PC-3 (cell line): ENCODE measurements at regions not wholly inside any gene's neighbourhood (a gene's known extent, or its start where the extent isn't known, plus 50 kb on each side); places are given as distances from the start of the nearest gene placed in this dataset.

ENCODE experiments used
- ATAC-seq: fragments of 200-7000 bp; cut with Tn5 transposase; 2 replicates; pipeline ENCODE4 v1.9.1; 2020; ENCODE audit warnings: mild to moderate bottlenecking, moderate library complexity
- BruUV-seq: library from RNA; stranded (reverse); fragments of 400-500 nt; replicated peaks from 2 replicates; lab custom pipeline; 2021; lab: Mats Ljungman, UMichigan
- CTCF ChIA-PET: fragments of 300-600 bp; sonication (Branson Sonifier 250); formaldehyde crosslinking; loops from one replicate; lab custom pipeline; 2022; ENCODE audit warnings: antibody characterized with exemption; lab: Charles Lee
- POLR2A ChIA-PET: fragments of 300-600 bp; sonication (Branson Sonifier 250); formaldehyde crosslinking; loops from one replicate; lab custom pipeline; 2022; ENCODE audit warnings: antibody characterized with exemption; ENCODE audit not compliant: unreplicated experiment; lab: Charles Lee
- DNase-seq: peaks from one replicate; pipeline ENCODE4 v3.0.0-alpha.2; 2015
- H2AFZ ChIP-seq: fragments of 300-600 bp; sonication (generic); 2 replicates; pipeline ENCODE4 v1.6.0; 2016; ENCODE audit warnings: antibody characterized with exemption, low read length
- H3F3A ChIP-seq: fragments of 300-600 bp; sonication (generic); one replicate; pipeline ENCODE4 v1.6.0; 2017; ENCODE audit warnings: antibody characterized with exemption, low read length, control low read depth, mild to moderate bottlenecking; ENCODE audit not compliant: unreplicated experiment
- H3K27ac ChIP-seq: fragments of 300-600 bp; sonication (generic); 2 replicates; pipeline ENCODE4 v1.5.1; 2016; ENCODE audit warnings: mild to moderate bottlenecking, low read length
- H3K27me3 ChIP-seq: fragments of 300-600 bp; sonication (generic); 2 replicates; pipeline ENCODE4 v1.6.1; 2016; ENCODE audit warnings: low read length, mixed read lengths
- H3K36me3 ChIP-seq: fragments of 300-600 bp; sonication (generic); 2 replicates; pipeline ENCODE4 v1.6.1; 2016; ENCODE audit warnings: low read depth, mixed run types, low read length, mixed read lengths
- H3K4me1 ChIP-seq: fragments of 300-600 bp; sonication (generic); 2 replicates; pipeline ENCODE4 v1.5.1; 2016; ENCODE audit warnings: low read length; ENCODE audit not compliant: insufficient read depth
- H3K4me2 ChIP-seq: fragments of 300-600 bp; sonication (generic); 2 replicates; pipeline ENCODE4 v1.6.0; 2016; ENCODE audit warnings: low read length
- H3K4me3 ChIP-seq: fragments of 300-600 bp; sonication (generic); 2 replicates; pipeline ENCODE4 v1.5.1; 2016; ENCODE audit warnings: mild to moderate bottlenecking, low read length, mixed read lengths
- H3K79me2 ChIP-seq: fragments of 300-600 bp; sonication (generic); 2 replicates; pipeline ENCODE4 v1.6.1; 2017; ENCODE audit warnings: low read length, mixed read lengths
- H3K9ac ChIP-seq: fragments of 300-600 bp; sonication (generic); 2 replicates; pipeline ENCODE4 v1.6.0; 2016; ENCODE audit warnings: mild to moderate bottlenecking, low read length
- H3K9me2 ChIP-seq: fragments of 300-600 bp; sonication (generic); replicated peaks from 2 replicates; pipeline ENCODE4 v1.6.1; 2016; ENCODE audit warnings: mixed run types, low read length, mixed read lengths
- H3K9me3 ChIP-seq: fragments of 300-600 bp; sonication (generic); 2 replicates; pipeline ENCODE4 v1.6.1; 2016; ENCODE audit warnings: low read length, mixed read lengths
- H4K20me1 ChIP-seq: fragments of 300-600 bp; sonication (generic); 2 replicates; pipeline ENCODE4 v1.6.1; 2016; ENCODE audit warnings: low read length, mixed read lengths
- CTCF ChIP-seq: fragments of 300-600 bp; sonication (generic); conservative IDR thresholded peaks from 2 replicates; pipeline ENCODE4 v1.5.1; 2017; ENCODE audit warnings: antibody characterized with exemption, low read depth, mild to moderate bottlenecking, low read length
- EZH2 ChIP-seq: fragments of 300-600 bp; sonication (generic); IDR thresholded peaks from one replicate; pipeline ENCODE4 v1.6.1; 2017; ENCODE audit warnings: antibody characterized with exemption, mild to moderate bottlenecking, low read length; ENCODE audit not compliant: unreplicated experiment
- EZH2phosphoT487 ChIP-seq: fragments of 300-600 bp; sonication (generic); IDR thresholded peaks from 2 replicates; pipeline ENCODE4 v1.6.1; 2018; ENCODE audit warnings: mild to moderate bottlenecking, antibody characterized with exemption, low read length, borderline replicate concordance
- intact Hi-C: fragments of 100-400 bp; cut with micrococcal nuclease; formaldehyde crosslinking; loops from 2 replicates; pipeline ENCODE4 v1.9.0; 2023

DNA sequence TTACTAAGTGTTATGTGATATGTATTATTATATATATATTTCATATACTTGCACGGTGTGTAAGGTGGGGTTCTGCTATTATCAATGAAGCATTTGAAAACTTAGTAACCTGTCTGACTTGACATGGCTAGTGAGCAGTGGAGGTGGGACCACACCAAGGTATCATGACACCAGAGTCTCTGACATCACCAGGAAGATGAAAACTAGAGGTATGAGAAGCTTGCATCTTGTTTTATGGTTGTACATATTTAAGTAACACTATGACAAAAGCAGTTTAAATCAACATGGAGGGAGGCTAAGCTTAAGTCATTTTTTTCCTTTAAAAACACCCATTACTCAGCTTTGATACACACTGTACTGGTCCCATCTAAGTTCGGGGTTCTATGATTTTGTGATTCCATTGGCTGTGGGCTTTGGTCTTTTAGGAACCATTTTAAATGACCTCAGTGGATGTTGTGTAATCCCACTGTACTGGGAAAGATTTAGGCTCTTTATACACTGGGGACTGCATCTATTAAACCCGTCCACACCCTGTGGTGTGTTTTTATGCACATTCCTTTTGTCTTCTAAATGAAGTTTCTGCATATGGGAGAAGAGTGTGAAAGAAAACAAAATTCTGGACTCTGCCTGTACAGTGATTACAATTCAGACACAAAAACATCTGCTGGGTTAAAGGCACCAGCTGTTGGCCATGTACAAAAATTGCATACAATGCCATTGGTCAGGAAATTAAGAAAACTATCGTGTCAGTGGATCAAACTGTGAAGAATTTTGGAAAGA, 570.6 kb downstream of the SPRY1 start:
- no peaks in the 10 kb centered on the region for H3K27me3 ChIP-seq
- no peaks in the 10 kb centered on the region for H3K4me1 ChIP-seq
- H3K27ac ChIP-seq = no peak overlapping the region
- no peak for TF ChIP-seq CTCF
- no peak for TF ChIP-seq EZH2phosphoT487
- TF ChIP-seq EZH2 = no peak
- no peaks in the 10 kb centered on the region for H3K9me2 ChIP-seq
- BruUV-seq = no TSS peak
- no peaks in the 10 kb centered on the region for H3K36me3 ChIP-seq
- H3K9me3 ChIP-seq = no peaks in the 10 kb centered on the region
- intact Hi-C loops = no loop called here
- ChIA-PET CTCF (no interaction called here), POLR2A (no interaction called here)
- no peak overlapping the region for H3K9ac ChIP-seq
- DNase-seq = no peak
- H3K79me2 ChIP-seq = no peaks in the 10 kb centered on the region
- no peaks in the 10 kb centered on the region for H3F3A ChIP-seq
- no peak for ATAC-seq
- no peak overlapping the region for H3K4me3 ChIP-seq
- H2AFZ ChIP-seq = no peak overlapping the region
- no peak overlapping the region for H3K4me2 ChIP-seq
- H4K20me1 ChIP-seq = no peaks in the 10 kb centered on the region

DNA sequence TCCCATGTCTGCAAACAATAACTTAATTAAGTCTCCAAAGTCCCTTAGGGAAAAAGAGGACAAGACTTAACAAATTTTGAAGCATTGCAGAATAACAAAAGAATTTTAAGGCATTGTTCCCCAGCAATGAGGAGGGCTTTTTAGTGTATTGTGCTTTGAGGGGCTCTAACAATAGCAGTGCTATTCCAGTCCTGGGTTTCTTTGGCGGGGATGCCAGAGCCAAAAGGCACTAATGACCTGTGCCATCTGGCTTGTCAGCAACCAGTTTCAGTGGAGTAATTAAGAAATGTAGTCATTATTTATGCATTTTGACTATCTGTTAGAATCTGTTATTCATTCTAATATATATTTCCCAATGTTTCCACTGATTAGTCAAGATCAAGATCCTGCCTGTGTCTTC, 575.4 kb downstream of the SPRY1 start:
- Histone ChIP-seq H3K27me3 (no peaks in the 10 kb centered on the region), H3K79me2 (no peaks in the 10 kb centered on the region), H3K36me3 (no peaks in the 10 kb centered on the region), H3K27ac (no peak overlapping the region), H3K9ac (no peak overlapping the region), H3F3A (no peaks in the 10 kb centered on the region), H4K20me1 (no peaks in the 10 kb centered on the region), H3K9me2 (no peaks in the 10 kb centered on the region), H2AFZ (no peak overlapping the region), H3K4me2 (no peak overlapping the region), H3K4me3 (no peak overlapping the region), H3K9me3 (no peaks in the 10 kb centered on the region), H3K4me1 (no peaks in the 10 kb centered on the region)
- POLR2A ChIA-PET = no interaction called here
- DNase-seq (no peak), ATAC-seq (no peak)
- CTCF ChIA-PET = no interaction called here
- no TSS peak for BruUV-seq
- intact Hi-C loops = no loop called here
- TF ChIP-seq EZH2 (no peak), EZH2phosphoT487 (no peak), CTCF (no peak)

DNA sequence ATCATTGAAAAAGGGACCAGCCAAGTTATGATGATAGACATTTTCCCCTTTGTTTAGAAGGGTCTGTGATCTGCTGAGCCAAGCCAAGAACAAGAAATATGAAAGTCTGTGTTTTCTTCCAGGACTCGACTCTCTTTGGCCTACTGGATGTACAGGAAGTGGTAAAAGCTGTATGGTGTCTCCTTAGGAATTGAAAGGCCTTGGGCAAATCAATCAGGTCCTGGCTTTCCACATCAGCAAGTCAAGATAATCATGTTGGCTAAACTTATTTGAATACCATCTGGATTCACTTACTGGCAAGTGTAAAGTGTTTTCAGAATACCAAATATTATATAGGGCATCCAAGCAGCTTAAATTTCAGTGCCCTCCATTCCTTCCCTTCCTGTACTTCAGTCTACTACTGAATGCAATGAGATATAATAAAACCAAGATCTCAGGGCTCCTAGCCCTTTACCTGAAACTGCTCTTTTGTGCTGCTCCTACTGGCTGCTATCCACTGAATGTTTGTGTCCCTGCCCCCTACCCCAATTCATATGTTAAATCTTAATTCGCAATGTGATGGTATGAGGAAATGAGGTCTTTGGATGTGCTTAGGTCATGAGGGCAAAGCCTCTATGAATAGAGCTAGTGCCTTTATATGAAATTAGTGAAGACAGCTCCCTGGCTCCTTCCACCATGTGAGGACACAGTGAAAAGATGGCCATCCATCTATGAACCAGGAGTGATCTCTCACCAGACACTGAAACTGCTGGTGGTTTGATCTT, 578.0 kb downstream of the SPRY1 start:
- no peak overlapping the region for H2AFZ ChIP-seq
- no peaks in the 10 kb centered on the region for H3K9me2 ChIP-seq
- H3K9ac ChIP-seq = no peak overlapping the region
- ATAC-seq = no peak
- intact Hi-C loops = no loop called here
- ChIA-PET CTCF (no interaction called here), POLR2A (no interaction called here)
- no peak for DNase-seq
- no peaks in the 10 kb centered on the region for H4K20me1 ChIP-seq
- H3K4me3 ChIP-seq = no peak overlapping the region
- no TSS peak for BruUV-seq
- no peaks in the 10 kb centered on the region for H3K27me3 ChIP-seq
- H3K9me3 ChIP-seq = 0 out of 2 replicates have a peak, but pooled peaks cover 4% of the 10 kb centered on the region
- H3K4me2 ChIP-seq = no peak overlapping the region
- no peak overlapping the region for H3K27ac ChIP-seq
- H3K79me2 ChIP-seq = no peaks in the 10 kb centered on the region
- no peaks in the 10 kb centered on the region for H3K36me3 ChIP-seq
- no peaks in the 10 kb centered on the region for H3F3A ChIP-seq
- TF ChIP-seq EZH2phosphoT487 (no peak), EZH2 (no peak), CTCF (no peak)
- no peaks in the 10 kb centered on the region for H3K4me1 ChIP-seq
